ENCODE measurements at regions not wholly inside any gene's neighbourhood (a gene's known extent, or its start where the extent isn't known, plus 50 kb on each side); places are given as distances from the start of the nearest gene placed in this dataset.

- TF ChIP-seq POLR2AphosphoS5 (IDR thresholded peaks at IDR 0.05; ENCODE audit: low read depth, low read length) (no peak), CBX8 (IDR thresholded peaks at IDR 0.05; ENCODE audit: borderline replicate concordance, low read depth, low read length) (no peak), CTCF (IDR thresholded peaks at IDR 0.05; ENCODE audit: control extremely low read depth in 1 of 3, insufficient read depth in 1 of 3, low read depth in 1 of 3, low read length in 3 of 3) (no peak)
Observed at GRCh38 chr5:109256486-109256885, 153.3 kb downstream of the PJA2 start.
